ENCODE measurements at regions not wholly inside any gene's neighbourhood (a gene's known extent, or its start where the extent isn't known, plus 50 kb on each side); places are given as distances from the start of the nearest gene placed in this dataset.

- no peak for DNase-seq (ENCODE audit: low spot score)
- H3K4me1 Mint-ChIP-seq (ENCODE audit: low read depth): peaks cover 15% of the 10 kb centered on the region
- H3K27ac Mint-ChIP-seq (ENCODE audit: unreplicated experiment): no peak overlapping the region
- H3K36me3 Mint-ChIP-seq (ENCODE audit: low read depth): no peaks in the 10 kb centered on the region
- TF ChIP-seq CTCF (IDR thresholded peaks at IDR 0.05): no peak
- H3K27me3 Mint-ChIP-seq (ENCODE audit: low read depth): no peaks in the 10 kb centered on the region
- H3K4me3 Mint-ChIP-seq (ENCODE audit: unreplicated experiment): no peak overlapping the region
- no peaks in the 10 kb centered on the region for H3K9me3 Mint-ChIP-seq (ENCODE audit: low read depth)
Measured at GRCh38 chr5:117302949-117303348, 728.3 kb upstream of the SEMA6A start.

DNA sequence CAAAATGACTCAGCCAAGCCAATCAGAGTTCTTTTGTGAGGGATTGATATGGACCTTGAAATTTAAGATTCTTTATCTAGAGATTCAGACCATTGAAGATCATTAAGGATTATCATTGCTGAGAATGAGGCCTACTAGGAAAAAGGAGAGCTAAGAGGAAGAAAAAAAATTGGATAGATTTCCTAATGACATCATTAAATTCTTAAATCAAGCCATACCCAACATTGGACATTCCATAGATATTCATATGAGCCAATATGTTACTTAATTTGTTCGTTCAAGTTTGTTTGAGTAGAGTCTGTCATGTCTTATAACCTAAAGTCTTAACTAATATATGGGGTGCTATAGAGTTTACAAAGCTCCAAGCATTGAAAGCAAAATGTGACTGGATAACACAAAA, 727.9 kb upstream of the SEMA6A start:
- H3K9me3 Mint-ChIP-seq (ENCODE audit: low read depth): no peaks in the 10 kb centered on the region
- no peaks in the 10 kb centered on the region for H3K36me3 Mint-ChIP-seq (ENCODE audit: low read depth)
- no peak for DNase-seq (ENCODE audit: low spot score)
- no peaks in the 10 kb centered on the region for H3K27me3 Mint-ChIP-seq (ENCODE audit: low read depth)
- no peak overlapping the region for H3K4me3 Mint-ChIP-seq (ENCODE audit: unreplicated experiment)
- H3K27ac Mint-ChIP-seq (ENCODE audit: unreplicated experiment): no peak overlapping the region
- peaks cover 15% of the 10 kb centered on the region for H3K4me1 Mint-ChIP-seq (ENCODE audit: low read depth)
- TF ChIP-seq CTCF (IDR thresholded peaks at IDR 0.05): no peak

DNA sequence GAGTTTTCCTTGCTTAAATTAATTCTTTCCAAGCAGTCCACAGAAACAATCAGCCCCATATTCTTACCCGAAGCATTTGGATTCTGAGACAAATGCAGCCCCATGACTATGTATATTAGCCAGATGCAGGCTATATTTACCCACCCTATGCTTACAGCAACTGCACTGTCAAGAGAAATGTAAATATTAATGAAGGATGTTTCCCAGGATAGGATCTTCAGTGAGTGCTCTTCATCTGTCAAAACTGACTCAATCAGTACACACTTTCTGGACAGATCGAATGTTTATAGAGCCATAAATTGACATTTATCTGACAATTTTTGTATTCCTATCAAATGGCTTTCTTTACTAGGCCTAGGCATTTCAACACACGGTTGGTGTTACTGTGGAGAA, 725.3 kb upstream of the SEMA6A start:
- no peak overlapping the region for H3K4me3 Mint-ChIP-seq (ENCODE audit: unreplicated experiment)
- H3K9me3 Mint-ChIP-seq (ENCODE audit: low read depth): peaks cover 3% of the 10 kb centered on the region
- H3K27ac Mint-ChIP-seq (ENCODE audit: unreplicated experiment): no peak overlapping the region
- no peak for TF ChIP-seq CTCF (IDR thresholded peaks at IDR 0.05)
- H3K36me3 Mint-ChIP-seq (ENCODE audit: low read depth): no peaks in the 10 kb centered on the region
- no peaks in the 10 kb centered on the region for H3K27me3 Mint-ChIP-seq (ENCODE audit: low read depth)
- no peak for DNase-seq (ENCODE audit: low spot score)
- H3K4me1 Mint-ChIP-seq (ENCODE audit: low read depth): peaks cover 15% of the 10 kb centered on the region

- Mint-ChIP-seq H3K27me3 (ENCODE audit: low read depth) (no peaks in the 10 kb centered on the region), H3K27ac (ENCODE audit: unreplicated experiment) (no peak overlapping the region), H3K9me3 (ENCODE audit: low read depth) (peaks cover 7% of the 10 kb centered on the region), H3K4me1 (ENCODE audit: low read depth) (peaks cover 15% of the 10 kb centered on the region), H3K36me3 (ENCODE audit: low read depth) (no peaks in the 10 kb centered on the region), H3K4me3 (ENCODE audit: unreplicated experiment) (no peak overlapping the region)
- DNase-seq (ENCODE audit: low spot score): no peak
- TF ChIP-seq CTCF (IDR thresholded peaks at IDR 0.05): no peak
Measured at GRCh38 chr5:117299224-117299935, 724.8 kb upstream of the SEMA6A start.

DNA sequence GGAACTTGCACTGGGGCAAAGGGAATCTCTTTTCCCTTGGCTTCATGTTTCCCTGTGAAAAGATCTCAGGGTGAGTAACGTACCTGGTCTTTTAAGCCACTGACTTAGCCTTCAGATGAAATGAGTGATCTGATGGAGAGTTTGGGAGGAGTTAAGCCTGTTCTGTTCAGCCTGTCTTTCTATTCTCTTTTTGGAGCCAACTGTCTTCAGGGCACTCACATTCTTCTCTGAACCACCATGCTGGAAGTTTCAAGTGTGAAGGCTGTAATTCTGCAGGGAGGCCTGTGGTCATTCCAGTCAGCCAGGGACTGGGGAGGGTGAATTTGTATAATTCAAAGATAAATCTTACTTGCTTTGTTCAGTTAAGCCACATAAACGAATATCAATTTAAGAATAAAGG, 722.2 kb upstream of the SEMA6A start:
- H3K36me3 Mint-ChIP-seq (ENCODE audit: low read depth): no peaks in the 10 kb centered on the region
- no peak overlapping the region for H3K27ac Mint-ChIP-seq (ENCODE audit: unreplicated experiment)
- DNase-seq (ENCODE audit: low spot score): no peak
- peaks cover 18% of the 10 kb centered on the region for H3K9me3 Mint-ChIP-seq (ENCODE audit: low read depth)
- no peak for TF ChIP-seq CTCF (IDR thresholded peaks at IDR 0.05)
- H3K4me3 Mint-ChIP-seq (ENCODE audit: unreplicated experiment): no peak overlapping the region
- H3K27me3 Mint-ChIP-seq (ENCODE audit: low read depth): no peaks in the 10 kb centered on the region
- no peaks in the 10 kb centered on the region for H3K4me1 Mint-ChIP-seq (ENCODE audit: low read depth)
